Pons (tissue), 1 donor: ENCODE measurements at regions not wholly inside any gene's neighbourhood (a gene's known extent, or its start where the extent isn't known, plus 50 kb on each side); places are given as distances from the start of the nearest gene placed in this dataset.

Experiments
- DNase-seq: peaks from one replicate; pipeline ENCODE4 v3.0.0-alpha.2; 2016; ENCODE audit warnings: low spot score

- no peak for DNase-seq
Measured at GRCh38 chr5:157912621-157913325, 53.8 kb upstream of the CLINT1 start.

- no peak for DNase-seq
Measured at GRCh38 chr5:157911568-157911967, 52.6 kb upstream of the CLINT1 start.
